GM12878 (cell line): ENCODE measurements at regions not wholly inside any gene's neighbourhood (a gene's known extent, or its start where the extent isn't known, plus 50 kb on each side); places are given as distances from the start of the nearest gene placed in this dataset.

Source experiments
- ATF2 ChIP-seq: IDR thresholded peaks from 2 replicates; pipeline ENCODE4 v1.6.1; 2012; ENCODE audit warnings: low read length, inconsistent platforms
- BHLHE40 ChIP-seq, 2 experiments: fragments of 450-650 bp in 1 of 2; IDR thresholded peaks; 2 replicates each; pipeline ENCODE4 v1.6.1; 2011 to 2017; ENCODE audit warnings: low read depth in 2 of 2, borderline replicate concordance in 1 of 2, improper control_type of control experiment in 1 of 2, low read length in 1 of 2, mild to moderate bottlenecking in 1 of 2
- CBFB ChIP-seq: IDR thresholded peaks from 2 replicates; pipeline ENCODE4 v1.6.1; 2016; ENCODE audit warnings: antibody characterized with exemption, low read depth
- ELK1 ChIP-seq: IDR thresholded peaks from 2 replicates; pipeline ENCODE4 v1.6.1; 2012; ENCODE audit warnings: low read depth, low read length, improper control_type of control experiment
- MYC ChIP-seq: IDR thresholded peaks from 2 replicates; pipeline ENCODE4 v1.6.1; 2011; ENCODE audit warnings: mild to moderate bottlenecking, low read length, moderate library complexity, inconsistent platforms; ENCODE audit not compliant: insufficient read depth, insufficient replicate concordance, insufficient read length, severe bottlenecking
- NR2C1 ChIP-seq: fragments of 450-650 bp; IDR thresholded peaks from 2 replicates; pipeline ENCODE4 v1.6.1; 2017; ENCODE audit warnings: antibody characterized with exemption, mild to moderate bottlenecking, moderate library complexity
- PAX8 ChIP-seq: fragments of 450-650 bp; IDR thresholded peaks from 2 replicates; pipeline ENCODE4 v1.6.1; 2017; ENCODE audit warnings: mild to moderate bottlenecking, moderate library complexity
- RAD51 ChIP-seq: fragments of 450-650 bp; IDR thresholded peaks from 2 replicates; pipeline ENCODE4 v1.6.1; 2016; ENCODE audit warnings: moderate library complexity, mild to moderate bottlenecking, inconsistent platforms
- ZBTB40 ChIP-seq: fragments of 450-650 bp; IDR thresholded peaks from 2 replicates; pipeline ENCODE4 v1.6.1; 2016; ENCODE audit warnings: mild to moderate bottlenecking, moderate library complexity, borderline replicate concordance
- TF ChIP-seq, protein P1 (sequence below): fragments of 450-650 bp; IDR thresholded peaks from 2 replicates; pipeline ENCODE4 v1.6.1; 2014; ENCODE audit warnings: mild to moderate bottlenecking

- no peak for TF ChIP-seq ZBTB40
- TF ChIP-seq ELK1 = no peak
- no peak for TF ChIP-seq RAD51
- TF ChIP-seq ATF2 = no peak
- TF ChIP-seq PAX8 = no peak
- peak in 1 of 2 experiments; percentile 18; a peak in 1 of 4 replicates for TF ChIP-seq BHLHE40 (IDR thresholded peaks at IDR 0.05; ENCODE audit: borderline replicate concordance in 1 of 2, low read depth in 2 of 2, low read length in 1 of 2)
- TF ChIP-seq CBFB = no peak
- no peak for TF ChIP-seq NR2C1
- TF ChIP-seq, protein P1, sequence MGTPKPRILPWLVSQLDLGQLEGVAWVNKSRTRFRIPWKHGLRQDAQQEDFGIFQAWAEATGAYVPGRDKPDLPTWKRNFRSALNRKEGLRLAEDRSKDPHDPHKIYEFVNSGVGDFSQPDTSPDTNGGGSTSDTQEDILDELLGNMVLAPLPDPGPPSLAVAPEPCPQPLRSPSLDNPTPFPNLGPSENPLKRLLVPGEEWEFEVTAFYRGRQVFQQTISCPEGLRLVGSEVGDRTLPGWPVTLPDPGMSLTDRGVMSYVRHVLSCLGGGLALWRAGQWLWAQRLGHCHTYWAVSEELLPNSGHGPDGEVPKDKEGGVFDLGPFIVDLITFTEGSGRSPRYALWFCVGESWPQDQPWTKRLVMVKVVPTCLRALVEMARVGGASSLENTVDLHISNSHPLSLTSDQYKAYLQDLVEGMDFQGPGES = no peak
- TF ChIP-seq MYC = no peak
- TF ChIP-seq, all 136 proteins: peak for 5
These were observed 492.4 kb downstream of the PLCL1 start (continued) for GRCh38 chr2:198296665-198297308.
